ENCODE measurements at regions not wholly inside any gene's neighbourhood (a gene's known extent, or its start where the extent isn't known, plus 50 kb on each side); places are given as distances from the start of the nearest gene placed in this dataset.

DNA sequence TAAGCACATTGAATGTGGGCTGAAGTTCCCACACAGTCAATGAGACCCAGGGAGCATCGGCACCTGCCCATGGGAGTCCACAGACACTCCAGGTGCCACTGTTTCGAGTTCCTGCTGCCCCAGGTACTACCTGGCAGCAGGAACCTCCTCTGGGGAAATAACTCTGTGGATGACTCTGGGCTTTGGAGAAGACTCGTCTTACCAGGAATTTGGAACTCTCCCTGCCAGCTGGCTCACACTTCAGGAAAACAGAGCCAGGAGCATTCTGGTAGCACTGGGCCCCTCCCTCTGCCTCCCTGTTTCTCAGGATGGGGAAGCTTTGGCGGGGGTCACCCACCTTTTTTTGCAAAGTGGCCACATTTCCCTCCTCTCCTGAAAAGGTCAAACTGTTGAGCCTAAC, 69.5 kb upstream of the MC3R start:
- no peak for TF ChIP-seq CTCF (IDR thresholded peaks at IDR 0.05; ENCODE audit: low read depth, low read length)
- Histone ChIP-seq H3K9me3 (no peaks in the 10 kb centered on the region), H3K4me1 (no peaks in the 10 kb centered on the region), H3K4me3 (ENCODE audit: low read depth, low read length) (no peak overlapping the region), H3K36me3 (no peaks in the 10 kb centered on the region), H3K27me3 (no peaks in the 10 kb centered on the region)
- DNase-seq, result no peak

DNA sequence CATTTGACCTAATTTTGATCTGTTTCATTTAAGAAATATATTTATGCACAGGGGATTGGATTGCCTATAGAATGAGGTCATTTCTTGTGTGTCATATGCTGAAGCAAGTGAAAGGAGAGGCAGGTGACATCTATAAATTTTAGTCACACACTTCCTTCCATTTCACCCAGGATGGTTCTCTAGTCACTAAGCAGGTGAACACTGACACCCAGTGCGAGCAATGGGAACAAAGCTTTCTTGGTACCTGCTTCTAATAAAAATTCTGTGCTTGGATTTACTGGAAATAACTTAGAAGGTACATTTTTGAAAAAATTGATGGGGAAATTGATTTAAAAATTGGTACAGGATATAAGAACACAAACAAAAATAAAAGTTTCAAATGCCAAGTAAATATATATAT, 66.9 kb upstream of the MC3R start:
- H3K9me3 ChIP-seq, result no peaks in the 10 kb centered on the region
- H3K27me3 ChIP-seq, result no peaks in the 10 kb centered on the region
- no peaks in the 10 kb centered on the region for H3K4me1 ChIP-seq
- DNase-seq, result no peak
- H3K36me3 ChIP-seq, result no peaks in the 10 kb centered on the region
- peak; percentile 58 for TF ChIP-seq CTCF (IDR thresholded peaks at IDR 0.05; ENCODE audit: low read depth, low read length)
- no peak overlapping the region for H3K4me3 ChIP-seq (ENCODE audit: low read depth, low read length)

- TF ChIP-seq CTCF (IDR thresholded peaks at IDR 0.05; ENCODE audit: low read depth, low read length), result peak; percentile 66
- Histone ChIP-seq H3K4me3 (ENCODE audit: low read depth, low read length) (peak overlapping the region; percentile 19; the same call in 1 of the 2 replicates), H3K4me1 (no peaks in the 10 kb centered on the region), H3K27me3 (no peaks in the 10 kb centered on the region), H3K9me3 (no peaks in the 10 kb centered on the region; the same call in 1 of the 2 replicates), H3K36me3 (no peaks in the 10 kb centered on the region)
- DNase-seq, result peak; percentile 25
Measured at GRCh38 chr20:56187534-56188165, 60.9 kb upstream of the MC3R start.

- H3K9me3 ChIP-seq, result no peaks in the 10 kb centered on the region
- H3K4me1 ChIP-seq, result no peaks in the 10 kb centered on the region
Measured at GRCh38 chr20:56194042-56194441, 54.5 kb upstream of the MC3R start.

DNA sequence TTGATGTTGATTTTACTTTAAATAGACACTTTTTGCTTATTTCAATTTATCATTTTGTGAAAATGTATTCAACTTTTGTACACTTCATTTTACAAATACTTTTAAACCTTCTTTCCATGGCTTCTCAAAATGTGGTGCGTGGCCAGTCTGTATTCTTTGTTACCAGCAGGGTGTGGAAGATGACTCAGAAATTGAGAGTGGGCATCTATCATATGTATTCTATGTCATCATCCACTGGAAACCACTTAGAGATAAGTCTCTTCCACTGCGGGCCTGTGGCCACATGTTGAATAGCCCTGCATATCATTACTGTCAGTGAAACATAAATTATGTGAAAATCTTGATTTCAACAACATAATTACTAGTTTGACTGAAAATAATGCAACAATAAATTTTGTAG, 52.6 kb upstream of the MC3R start:
- H3K36me3 ChIP-seq, result no peaks in the 10 kb centered on the region
- H3K27me3 ChIP-seq, result no peaks in the 10 kb centered on the region; the same call in 1 of the 2 replicates
- DNase-seq, result no peak
- peaks cover 9% of the 10 kb centered on the region for H3K9me3 ChIP-seq
- no peak for TF ChIP-seq CTCF (IDR thresholded peaks at IDR 0.05; ENCODE audit: low read depth, low read length)
- H3K4me3 ChIP-seq (ENCODE audit: low read depth, low read length), result no peak overlapping the region
- no peaks in the 10 kb centered on the region for H3K4me1 ChIP-seq

More at GRCh38 chr20:56194042-56194441, 54.5 kb upstream of the MC3R start:
- Histone ChIP-seq H3K36me3 (no peaks in the 10 kb centered on the region), H3K27me3 (no peaks in the 10 kb centered on the region; the same call in 1 of the 2 replicates), H3K4me3 (ENCODE audit: low read depth, low read length) (no peak overlapping the region)
- no peak for DNase-seq
- no peak for TF ChIP-seq CTCF (IDR thresholded peaks at IDR 0.05; ENCODE audit: low read depth, low read length)
